ENCODE measurements at regions not wholly inside any gene's neighbourhood (a gene's known extent, or its start where the extent isn't known, plus 50 kb on each side); places are given as distances from the start of the nearest gene placed in this dataset.

DNA sequence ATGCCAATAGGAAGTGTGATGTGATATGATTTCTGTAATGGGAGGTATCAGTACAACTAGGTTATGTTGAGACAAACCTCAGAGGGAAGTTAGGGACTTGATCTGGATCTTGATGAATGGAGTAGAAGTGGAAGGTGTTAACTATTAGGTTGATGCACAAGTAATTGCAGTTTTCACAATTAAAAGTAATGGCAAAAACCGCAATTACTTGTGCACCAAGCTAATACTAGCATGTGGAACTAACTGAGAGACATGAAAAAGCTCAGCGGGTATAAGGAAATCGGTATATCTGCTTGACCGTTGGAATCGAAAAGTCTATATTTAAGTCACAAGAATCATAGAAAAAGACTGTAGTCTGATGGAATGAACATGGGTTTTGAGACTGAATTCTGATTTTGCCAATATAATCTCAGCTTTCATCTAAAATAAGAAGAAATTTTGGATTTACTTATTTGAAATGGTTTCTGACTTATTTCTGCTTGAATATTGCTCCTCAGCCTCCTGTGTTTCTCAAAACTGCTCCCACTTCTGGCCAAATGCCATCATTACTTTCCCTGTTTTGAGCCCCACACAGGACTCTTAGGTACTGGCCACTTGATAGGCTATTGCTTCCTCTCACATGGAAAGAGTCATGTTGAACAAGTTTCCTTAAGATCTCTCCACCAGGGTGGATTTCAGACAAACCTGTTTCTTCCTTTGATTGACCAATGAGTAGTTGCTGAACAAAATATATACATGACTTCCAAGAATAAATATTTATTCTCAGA lies 271.5 kb upstream of the COL8A1 start:
- ChIA-PET CTCF (interaction anchor here (1.3 kb wide), 1 partner anchor 13 kb away, joined by 4 read pairs; no protein-coding TSS in a partner anchor), POLR2A (no interaction called here)
- TF ChIP-seq, protein P1, sequence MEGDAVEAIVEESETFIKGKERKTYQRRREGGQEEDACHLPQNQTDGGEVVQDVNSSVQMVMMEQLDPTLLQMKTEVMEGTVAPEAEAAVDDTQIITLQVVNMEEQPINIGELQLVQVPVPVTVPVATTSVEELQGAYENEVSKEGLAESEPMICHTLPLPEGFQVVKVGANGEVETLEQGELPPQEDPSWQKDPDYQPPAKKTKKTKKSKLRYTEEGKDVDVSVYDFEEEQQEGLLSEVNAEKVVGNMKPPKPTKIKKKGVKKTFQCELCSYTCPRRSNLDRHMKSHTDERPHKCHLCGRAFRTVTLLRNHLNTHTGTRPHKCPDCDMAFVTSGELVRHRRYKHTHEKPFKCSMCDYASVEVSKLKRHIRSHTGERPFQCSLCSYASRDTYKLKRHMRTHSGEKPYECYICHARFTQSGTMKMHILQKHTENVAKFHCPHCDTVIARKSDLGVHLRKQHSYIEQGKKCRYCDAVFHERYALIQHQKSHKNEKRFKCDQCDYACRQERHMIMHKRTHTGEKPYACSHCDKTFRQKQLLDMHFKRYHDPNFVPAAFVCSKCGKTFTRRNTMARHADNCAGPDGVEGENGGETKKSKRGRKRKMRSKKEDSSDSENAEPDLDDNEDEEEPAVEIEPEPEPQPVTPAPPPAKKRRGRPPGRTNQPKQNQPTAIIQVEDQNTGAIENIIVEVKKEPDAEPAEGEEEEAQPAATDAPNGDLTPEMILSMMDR (IDR thresholded peaks at IDR 0.05; ENCODE audit: insufficient read depth, low read length, missing control alignments) = no peak
- no peak overlapping the region for H3K4me3 ChIP-seq (ENCODE audit: low read depth, low read length)
- no peak for DNase-seq (ENCODE audit: low read depth, low spot score)

DNA sequence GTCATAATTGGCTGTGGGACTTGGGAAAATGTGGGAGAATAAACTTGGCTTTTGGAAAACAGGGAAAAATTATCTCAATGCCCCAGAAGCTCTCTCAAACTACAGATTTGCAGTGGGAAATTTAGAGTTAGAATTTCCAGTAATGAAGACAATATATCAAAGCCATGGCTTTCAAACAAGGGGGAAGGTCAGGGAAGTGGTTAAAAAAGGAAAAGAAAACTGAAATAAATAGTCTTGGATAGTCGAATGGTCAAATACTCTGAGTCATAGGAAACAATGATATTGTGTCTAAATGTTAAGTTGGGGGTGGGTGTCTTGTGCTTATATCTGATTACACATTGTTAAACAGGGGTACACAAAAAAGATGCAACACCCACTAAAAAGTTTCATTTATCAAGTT lies 272.4 kb upstream of the COL8A1 start:
- TF ChIP-seq, protein P1 (IDR thresholded peaks at IDR 0.05; ENCODE audit: insufficient read depth, low read length, missing control alignments) = no peak
- no peak overlapping the region for H3K4me3 ChIP-seq (ENCODE audit: low read depth, low read length)
- POLR2A ChIA-PET = no interaction called here
- DNase-seq (ENCODE audit: low read depth, low spot score) = no peak
- CTCF ChIA-PET = interaction anchor here (1.7 kb wide), 1 partner anchor 193 kb away, joined by 4 read pairs; no protein-coding TSS in a partner anchor

- TF ChIP-seq, protein P1 (IDR thresholded peaks at IDR 0.05; ENCODE audit: insufficient read depth, low read length, missing control alignments) = no peak
- ChIA-PET POLR2A (no interaction called here), CTCF (interaction anchor here (0.9 to 1.7 kb wide), 2 partner anchors 18 to 193 kb away, joined by 4 read pairs; no protein-coding TSS in a partner anchor)
- H3K4me3 ChIP-seq (ENCODE audit: low read depth, low read length) = no peak overlapping the region
- no peak for DNase-seq (ENCODE audit: low read depth, low spot score)
Observed at GRCh38 chr3:99365396-99365795, 273.0 kb upstream of the COL8A1 start.

DNA sequence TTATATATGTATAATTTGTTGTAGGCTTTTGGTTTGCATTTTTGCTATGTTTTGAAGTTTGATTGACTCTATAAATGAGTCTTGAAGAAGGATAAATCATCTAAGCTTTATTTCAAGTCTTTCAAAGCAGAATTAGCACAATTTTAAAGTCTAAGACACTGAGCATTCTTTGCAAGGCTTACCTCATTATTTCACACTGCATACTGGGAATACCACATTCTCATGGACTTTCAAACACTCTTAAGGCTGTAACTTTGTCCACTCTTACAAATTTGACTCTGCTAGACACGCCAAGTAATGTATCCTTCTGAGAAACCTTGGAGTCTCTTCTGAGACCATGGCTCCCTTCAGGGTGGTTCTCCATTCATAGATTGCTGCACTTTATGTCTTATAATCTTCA lies 281.3 kb upstream of the COL8A1 start:
- TF ChIP-seq, protein P1 (IDR thresholded peaks at IDR 0.05; ENCODE audit: insufficient read depth, low read length, missing control alignments) = no peak
- ChIA-PET POLR2A (no interaction called here), CTCF (no interaction called here)
- DNase-seq (ENCODE audit: low read depth, low spot score) = no peak
- no peak overlapping the region for H3K4me3 ChIP-seq (ENCODE audit: low read depth, low read length)

DNA sequence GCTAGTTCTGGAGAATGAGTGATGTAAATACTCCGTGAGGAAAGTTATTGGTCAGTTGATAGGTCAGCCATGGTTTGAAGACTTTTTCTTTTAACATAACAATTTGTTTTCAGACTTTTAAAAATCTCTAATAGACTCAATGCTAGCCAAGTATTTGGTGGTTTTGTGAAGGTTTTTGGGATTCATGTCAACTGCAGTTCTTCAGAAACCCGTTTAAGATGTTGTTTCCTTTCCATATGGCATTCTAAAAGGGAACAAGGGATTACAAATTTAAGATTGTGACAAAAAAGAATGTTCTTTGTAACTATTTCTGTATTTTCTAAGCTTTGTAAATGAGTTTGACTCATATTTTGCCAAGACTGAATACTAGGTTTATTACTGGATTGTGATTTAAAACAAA lies 281.7 kb upstream of the COL8A1 start:
- H3K4me3 ChIP-seq (ENCODE audit: low read depth, low read length) = no peak overlapping the region
- TF ChIP-seq, protein P1 (IDR thresholded peaks at IDR 0.05; ENCODE audit: insufficient read depth, low read length, missing control alignments) = no peak
- POLR2A ChIA-PET = no interaction called here
- no peak for DNase-seq (ENCODE audit: low read depth, low spot score)
- CTCF ChIA-PET = interaction anchor here (1.3 kb wide), 1 partner anchor 288 kb away, joined by 4 read pairs; no protein-coding TSS in a partner anchor

DNA sequence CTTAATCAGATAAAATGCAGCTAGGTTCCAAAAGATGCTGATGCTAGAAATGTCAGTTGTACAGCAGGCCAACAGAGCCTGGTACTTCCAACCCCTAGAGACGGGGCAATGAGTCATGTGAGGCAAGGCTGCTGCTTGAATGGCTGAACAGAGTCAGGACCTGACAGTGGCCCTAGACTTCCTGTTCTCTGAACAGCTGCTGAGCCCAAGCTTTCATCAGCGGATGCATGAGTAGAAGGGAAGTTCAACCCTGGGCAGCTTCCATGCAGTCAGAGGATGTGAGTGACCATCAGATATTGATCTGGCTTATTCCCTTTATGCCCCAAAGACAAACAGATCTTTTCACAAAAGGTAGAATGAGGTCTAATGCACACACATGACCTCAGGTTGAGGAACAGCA lies 282.9 kb upstream of the COL8A1 start:
- ChIA-PET POLR2A (no interaction called here), CTCF (interaction anchor here (0.8 to 1.3 kb wide), 3 partner anchors 15 to 289 kb away, joined by 3 to 4 read pairs (median 4); no protein-coding TSS in a partner anchor)
- TF ChIP-seq, protein P1 (IDR thresholded peaks at IDR 0.05; ENCODE audit: insufficient read depth, low read length, missing control alignments) = no peak
- DNase-seq (ENCODE audit: low read depth, low spot score) = no peak
- H3K4me3 ChIP-seq (ENCODE audit: low read depth, low read length) = no peak overlapping the region

Data from AG04449 (cell line).